ENCODE measurements at regions not wholly inside any gene's neighbourhood (a gene's known extent, or its start where the extent isn't known, plus 50 kb on each side); places are given as distances from the start of the nearest gene placed in this dataset.

DNA sequence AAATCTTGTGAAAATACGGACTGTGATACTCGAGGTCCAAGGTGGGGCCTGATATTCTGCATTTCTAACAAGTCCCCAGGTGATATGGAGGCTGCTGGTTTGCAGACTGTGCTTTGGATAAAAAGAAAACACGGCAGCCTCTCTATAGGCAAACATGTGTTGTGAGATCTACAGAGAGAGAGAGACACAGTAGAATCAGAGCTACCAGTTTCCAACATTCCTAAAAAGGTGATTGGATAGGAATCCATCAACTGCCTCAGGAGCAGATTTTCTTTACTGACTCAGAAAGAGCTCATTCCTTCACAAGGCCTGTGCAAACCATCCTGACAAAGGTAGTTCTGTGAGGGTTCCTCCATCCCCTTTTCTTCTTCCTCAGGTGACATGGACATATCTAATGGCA lies 651.6 kb upstream of the CAMK1G start:
- H3K4me3 ChIP-seq (ENCODE audit: low read depth, low read length), result no peak overlapping the region
- TF ChIP-seq, protein P1, sequence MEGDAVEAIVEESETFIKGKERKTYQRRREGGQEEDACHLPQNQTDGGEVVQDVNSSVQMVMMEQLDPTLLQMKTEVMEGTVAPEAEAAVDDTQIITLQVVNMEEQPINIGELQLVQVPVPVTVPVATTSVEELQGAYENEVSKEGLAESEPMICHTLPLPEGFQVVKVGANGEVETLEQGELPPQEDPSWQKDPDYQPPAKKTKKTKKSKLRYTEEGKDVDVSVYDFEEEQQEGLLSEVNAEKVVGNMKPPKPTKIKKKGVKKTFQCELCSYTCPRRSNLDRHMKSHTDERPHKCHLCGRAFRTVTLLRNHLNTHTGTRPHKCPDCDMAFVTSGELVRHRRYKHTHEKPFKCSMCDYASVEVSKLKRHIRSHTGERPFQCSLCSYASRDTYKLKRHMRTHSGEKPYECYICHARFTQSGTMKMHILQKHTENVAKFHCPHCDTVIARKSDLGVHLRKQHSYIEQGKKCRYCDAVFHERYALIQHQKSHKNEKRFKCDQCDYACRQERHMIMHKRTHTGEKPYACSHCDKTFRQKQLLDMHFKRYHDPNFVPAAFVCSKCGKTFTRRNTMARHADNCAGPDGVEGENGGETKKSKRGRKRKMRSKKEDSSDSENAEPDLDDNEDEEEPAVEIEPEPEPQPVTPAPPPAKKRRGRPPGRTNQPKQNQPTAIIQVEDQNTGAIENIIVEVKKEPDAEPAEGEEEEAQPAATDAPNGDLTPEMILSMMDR (IDR thresholded peaks at IDR 0.05; ENCODE audit: low read depth, low read length, missing control alignments), result no peak
- DNase-seq (ENCODE audit: low read depth), result no peak

DNA sequence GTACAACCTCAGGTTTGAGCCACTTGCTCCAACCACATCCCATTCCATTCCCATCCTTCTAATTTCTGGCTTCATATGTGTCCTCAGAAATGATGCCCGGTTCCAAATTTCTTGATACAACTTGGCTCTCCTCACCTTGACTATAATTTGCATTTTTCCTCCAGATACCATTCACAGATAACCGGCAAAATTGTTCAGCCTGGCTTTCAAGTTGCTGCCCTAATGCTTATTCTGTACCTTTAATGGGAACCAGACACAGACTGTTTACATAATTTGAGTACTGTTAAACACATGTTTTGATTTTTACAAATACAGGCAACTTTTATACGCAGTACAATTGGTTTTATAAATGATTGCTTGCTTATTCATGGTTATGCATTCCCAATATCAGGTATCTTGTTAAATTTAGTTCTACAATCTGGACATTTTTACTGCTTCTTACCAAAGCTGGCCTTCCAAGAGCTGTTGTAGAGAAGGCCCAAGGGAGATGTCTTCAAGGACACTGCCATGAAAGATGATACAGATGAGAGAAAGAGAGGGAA lies 649.5 kb upstream of the CAMK1G start:
- no peak for DNase-seq (ENCODE audit: low read depth)
- TF ChIP-seq, protein P1 (IDR thresholded peaks at IDR 0.05; ENCODE audit: low read depth, low read length, missing control alignments), result no peak
- H3K4me3 ChIP-seq (ENCODE audit: low read depth, low read length), result no peak overlapping the region

DNA sequence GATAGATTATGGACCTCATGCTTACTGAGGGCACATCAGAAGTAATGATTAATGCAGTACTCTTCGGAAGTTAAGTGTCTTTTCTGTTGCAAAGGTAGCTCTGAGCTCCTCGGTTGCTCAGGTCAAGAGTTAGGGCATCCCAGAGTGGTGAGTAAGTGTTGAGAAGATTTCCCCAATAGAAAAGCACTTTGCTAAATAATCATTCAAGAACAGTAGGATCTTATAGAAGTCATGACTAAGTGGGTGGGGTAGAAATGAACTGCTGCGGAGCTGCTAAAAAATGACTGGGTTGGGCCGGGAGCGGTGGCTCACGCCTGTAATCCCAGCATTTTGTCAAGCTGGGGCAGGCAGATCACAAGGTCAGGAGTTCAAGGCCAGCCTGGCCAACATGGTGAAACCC lies 648.6 kb upstream of the CAMK1G start:
- TF ChIP-seq, protein P1 (IDR thresholded peaks at IDR 0.05; ENCODE audit: low read depth, low read length, missing control alignments), result no peak
- H3K4me3 ChIP-seq (ENCODE audit: low read depth, low read length), result no peak overlapping the region
- no peak for DNase-seq (ENCODE audit: low read depth)

DNA sequence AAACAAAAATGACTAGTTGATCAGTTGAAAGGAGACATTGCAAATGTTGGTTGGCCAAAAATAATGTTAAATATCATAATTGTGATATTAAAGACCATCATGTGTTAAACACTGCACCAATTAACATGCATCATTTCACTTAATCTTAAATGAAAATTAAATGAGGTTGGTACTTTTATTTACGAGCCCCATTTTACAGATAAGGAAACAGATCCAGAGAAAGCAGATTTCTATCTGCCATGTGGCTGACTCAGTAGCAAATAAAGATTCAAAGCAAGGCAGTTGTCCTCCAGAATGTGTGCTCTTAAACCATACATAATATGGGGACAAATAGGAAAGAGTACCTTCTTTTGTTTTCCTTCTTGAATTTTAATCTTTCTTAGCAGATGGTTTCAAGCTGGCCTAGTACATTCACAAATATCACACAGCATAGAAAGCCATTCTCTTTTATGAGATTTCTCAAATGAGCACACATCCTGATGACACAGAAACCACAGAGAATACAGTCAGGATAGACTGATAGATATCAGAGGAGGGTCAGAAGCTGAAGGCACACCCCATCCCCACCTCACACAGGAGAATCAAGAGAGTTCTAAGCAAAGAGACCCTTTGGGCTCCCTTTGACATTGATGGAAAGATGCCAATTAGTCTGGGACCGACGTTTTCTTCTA lies 647.9 kb upstream of the CAMK1G start:
- H3K4me3 ChIP-seq (ENCODE audit: low read depth, low read length), result no peak overlapping the region
- DNase-seq (ENCODE audit: low read depth), result no peak
- TF ChIP-seq, protein P1 (IDR thresholded peaks at IDR 0.05; ENCODE audit: low read depth, low read length, missing control alignments), result no peak

DNA sequence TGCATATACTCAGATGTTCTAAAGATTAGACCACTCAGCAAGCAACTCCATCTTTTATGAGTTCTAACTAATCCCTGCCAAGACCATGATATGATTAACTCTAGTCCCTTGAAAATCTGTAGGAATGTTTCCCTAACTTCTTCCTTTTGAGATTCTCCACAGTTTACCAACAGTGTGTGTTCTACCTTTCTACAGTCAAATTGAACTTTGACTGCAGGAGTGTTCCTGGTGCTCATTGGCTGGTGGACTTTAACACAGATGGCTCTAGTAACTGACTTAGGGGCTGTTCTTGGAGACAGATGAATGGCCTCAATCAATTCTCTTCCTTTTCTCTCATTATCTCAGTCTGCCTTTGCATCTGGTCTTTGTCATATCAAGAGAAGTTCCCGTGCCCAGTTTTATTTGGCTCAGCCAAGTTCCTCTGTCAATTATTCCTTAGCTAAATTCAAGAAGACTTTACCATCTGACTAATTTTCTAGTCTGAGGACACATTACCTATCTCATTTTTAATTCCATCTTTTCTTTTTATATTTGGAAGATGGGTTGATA lies 643.9 kb upstream of the CAMK1G start:
- no peak for DNase-seq (ENCODE audit: low read depth)
- no peak overlapping the region for H3K4me3 ChIP-seq (ENCODE audit: low read depth, low read length)
- TF ChIP-seq, protein P1 (IDR thresholded peaks at IDR 0.05; ENCODE audit: low read depth, low read length, missing control alignments), result no peak

DNA sequence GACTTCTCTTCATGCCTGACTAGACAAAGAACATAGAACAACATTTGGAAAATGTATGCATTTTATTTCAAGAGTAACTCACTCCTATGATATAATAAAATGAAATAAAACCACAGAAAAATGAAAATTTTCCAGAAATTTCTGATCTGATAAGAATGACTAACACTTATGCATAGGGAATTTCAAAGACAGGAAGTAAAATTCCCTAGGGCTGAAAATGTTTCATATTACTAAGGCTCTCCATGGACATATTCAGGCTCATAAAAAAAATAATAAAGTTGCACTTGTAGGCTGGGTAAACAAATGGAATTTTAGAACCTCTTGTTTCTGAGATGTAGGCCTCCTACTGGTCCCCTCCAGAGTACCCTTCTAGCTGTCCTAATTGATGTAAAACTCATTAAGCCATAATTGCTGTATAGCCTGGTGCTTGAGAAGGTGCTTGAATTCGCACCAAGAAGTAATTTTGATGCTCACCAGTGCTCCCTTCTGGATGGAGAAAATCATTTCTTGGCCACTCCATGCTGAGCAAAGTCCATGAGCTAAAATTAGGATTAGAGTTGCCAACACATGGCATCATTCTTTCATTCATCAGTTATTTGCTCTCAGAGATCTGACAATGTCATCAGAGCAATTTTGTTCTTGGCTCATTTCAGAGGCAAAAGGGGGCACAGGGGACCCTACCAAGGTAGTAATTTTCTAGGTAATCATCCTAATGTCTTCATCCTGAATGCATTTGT lies 641.0 kb upstream of the CAMK1G start:
- no peak overlapping the region for H3K4me3 ChIP-seq (ENCODE audit: low read depth, low read length)
- DNase-seq (ENCODE audit: low read depth), result no peak
- TF ChIP-seq, protein P1 (IDR thresholded peaks at IDR 0.05; ENCODE audit: low read depth, low read length, missing control alignments), result no peak
